HG02943 (cell line): ENCODE measurements at regions not wholly inside any gene's neighbourhood (a gene's known extent, or its start where the extent isn't known, plus 50 kb on each side); places are given as distances from the start of the nearest gene placed in this dataset.

Experiments used
- ATAC-seq: cut with Tn5 transposase; IDR thresholded peaks from one replicate; pipeline ENCODE4 v1.9.1; 2021; ENCODE audit warnings: mild to moderate bottlenecking, low read depth, moderate library complexity; ENCODE audit not compliant: unreplicated experiment

DNA sequence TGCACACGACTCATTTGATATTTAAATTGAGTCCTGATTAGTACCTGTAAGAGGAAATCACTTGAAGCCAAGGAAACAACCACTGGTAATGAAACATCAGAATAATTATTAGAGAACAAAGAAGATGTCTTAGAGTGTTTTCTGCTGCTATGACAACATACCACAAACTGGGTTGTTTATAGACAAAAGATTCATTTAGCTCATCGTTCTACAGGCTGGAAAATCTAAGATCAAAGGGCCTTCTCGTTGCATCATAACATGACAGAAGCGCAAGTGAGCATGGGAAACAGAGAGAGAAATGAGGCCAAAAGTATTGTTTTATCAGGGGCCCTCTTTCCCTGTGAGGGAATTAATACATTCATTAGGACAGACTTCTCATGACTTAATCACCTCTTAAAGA, 1024.0 kb upstream of the PCDH9 start:
- no peak for ATAC-seq

DNA sequence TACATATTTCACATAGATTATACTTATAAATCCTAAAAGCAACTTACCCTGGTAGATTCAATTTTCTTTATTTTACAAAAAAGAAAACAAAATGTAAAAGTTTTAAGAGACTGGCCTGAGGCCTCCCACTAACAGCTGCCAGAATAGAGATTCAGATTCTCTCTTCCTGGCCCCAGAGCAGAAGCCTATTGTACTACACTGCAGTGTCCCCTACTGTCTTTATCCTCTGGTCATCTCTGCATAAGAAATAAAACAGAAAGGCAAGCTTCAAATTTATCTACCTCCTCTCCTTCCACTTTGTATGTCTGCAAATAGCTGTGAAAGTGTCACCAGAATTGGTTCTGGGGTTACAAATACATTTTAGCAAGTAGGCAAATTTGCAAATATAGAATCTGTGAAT, 1004.1 kb upstream of the PCDH9 start:
- no peak for ATAC-seq

DNA sequence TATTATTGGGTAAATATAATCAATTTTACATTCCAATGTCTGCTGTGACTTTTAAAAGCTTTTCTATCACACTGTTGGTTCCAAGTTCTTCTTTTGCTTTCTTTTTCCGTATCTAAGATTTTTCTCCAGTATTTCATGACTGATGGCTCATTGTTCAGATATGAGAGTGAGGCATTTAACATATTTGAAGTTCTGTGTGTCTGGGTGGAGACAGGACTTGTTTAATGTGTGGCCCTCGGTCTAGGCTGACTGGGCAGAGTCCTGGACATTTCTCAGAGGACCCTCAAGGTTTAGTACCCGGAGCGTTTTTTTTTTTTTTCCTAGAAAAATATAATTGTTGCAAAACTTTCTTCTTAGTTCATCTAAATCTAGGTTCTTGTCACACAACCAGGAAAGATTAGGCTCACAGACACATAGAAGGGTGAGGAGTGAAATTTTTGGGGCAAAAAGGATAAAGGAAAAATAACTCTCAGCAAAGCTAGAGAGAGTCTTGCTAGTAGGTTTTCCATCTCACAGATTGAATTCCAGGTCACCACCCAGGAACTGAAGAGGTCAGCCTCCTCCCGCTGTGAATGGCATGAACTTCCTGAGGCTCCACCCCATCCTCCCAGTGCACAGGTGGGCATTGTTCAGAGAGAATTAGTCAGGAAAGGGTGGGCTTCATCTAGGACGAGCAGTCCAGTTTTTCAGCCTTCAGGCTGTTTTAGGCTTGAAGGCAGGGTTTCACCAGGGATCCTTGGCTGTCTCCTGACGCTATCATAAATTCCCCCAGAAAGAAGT, 1002.4 kb upstream of the PCDH9 start:
- ATAC-seq, result no peak

DNA sequence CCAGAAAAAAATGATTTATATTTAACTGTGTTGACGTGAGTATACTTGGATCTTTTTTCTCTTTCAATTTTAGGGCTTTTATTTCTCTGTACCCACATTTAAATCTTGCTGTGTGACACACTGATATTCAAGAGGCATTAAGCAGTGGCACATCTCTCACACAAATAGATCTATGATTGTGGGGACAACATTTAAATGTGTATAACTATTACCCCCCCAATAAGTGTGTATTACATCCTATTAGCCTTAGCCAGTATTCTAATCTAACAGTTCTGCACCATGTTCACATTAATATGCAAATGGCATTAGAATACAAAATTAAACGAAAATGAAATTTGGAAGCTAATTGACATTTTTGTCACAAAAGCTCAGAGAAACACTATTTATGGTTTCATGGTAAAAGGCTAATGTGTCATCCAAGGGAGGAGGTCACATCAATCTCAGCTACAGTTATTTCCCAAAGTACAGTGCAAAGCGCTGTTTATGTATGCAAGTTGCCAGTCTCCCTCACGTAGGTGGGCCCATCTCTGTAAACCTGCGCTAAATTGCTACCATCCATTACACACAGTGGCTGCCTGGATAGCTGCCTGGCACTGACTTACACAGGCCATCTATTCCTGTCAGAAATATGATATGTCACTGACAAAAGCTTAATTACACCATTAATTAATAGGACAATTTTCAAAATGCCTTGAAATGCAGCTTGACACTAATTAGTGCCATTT, 984.7 kb upstream of the PCDH9 start:
- no peak for ATAC-seq

DNA sequence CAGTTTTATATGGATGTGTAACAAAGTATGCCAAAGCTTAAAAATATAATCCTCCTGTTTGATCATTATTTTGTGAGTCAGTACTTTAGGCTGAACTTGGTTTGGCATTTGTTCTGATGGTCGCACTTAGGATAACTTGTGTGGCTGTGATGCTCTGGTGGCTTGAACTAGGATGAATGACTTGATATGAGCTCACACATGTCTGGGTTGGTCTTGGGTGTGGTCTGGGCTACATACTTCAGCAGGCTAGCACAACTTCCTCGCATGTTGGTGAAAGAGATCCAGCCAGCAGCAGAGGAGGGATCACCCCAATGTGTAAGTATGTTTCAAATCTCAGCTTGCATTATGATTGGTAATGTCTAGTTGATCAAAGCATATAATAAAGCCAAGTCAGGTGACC, 969.1 kb upstream of the PCDH9 start:
- no peak for ATAC-seq

DNA sequence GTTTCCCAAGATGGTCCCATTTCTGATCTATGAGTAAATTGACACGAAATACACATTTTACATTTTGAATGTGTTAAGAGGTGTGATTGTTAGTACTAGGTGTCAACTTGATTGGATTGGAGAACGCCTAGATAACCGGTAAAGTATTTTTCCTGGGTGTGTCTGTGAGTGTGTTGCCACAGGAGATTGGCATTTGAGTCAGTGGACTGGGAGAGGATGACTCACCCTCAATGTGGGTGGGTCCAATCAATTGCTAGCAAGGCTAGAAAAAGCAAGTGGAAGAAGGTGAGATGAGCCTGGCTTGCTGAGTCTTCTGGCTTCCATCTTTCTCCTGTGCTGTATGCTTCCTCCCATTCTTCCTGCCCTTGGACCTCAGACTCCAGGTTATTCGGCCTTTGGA, 960.7 kb upstream of the PCDH9 start:
- no peak for ATAC-seq

DNA sequence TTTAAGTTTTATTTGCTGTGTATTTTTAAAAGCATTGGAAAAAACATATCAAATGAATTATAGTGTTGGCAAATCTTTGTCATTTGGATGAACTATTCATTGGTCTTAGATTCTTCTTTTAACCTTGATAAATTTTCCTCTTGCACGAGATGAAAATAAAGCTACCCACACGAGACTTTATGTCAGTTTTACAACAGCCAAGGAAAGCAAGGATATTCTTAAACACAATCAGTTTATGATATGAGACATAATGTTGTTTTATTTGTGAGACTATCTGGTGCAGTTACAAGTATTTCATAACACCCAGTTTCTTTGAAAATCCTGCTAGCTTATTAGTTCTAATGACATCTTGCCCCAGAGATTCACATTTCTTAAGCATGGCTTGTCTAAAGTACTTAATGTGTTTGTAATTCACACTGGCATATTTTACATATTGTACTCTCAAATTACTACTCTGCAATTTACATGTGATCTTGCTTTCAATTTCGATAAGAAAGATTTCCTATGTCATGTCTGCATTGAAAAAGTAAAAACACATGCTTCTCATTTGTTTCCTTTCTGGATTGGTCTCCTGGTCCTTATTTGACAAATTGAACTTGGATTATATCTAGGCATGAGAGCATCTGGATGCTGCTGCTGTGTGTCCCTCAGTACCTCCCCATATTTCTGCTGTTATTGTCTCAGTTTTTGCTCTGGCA, 955.5 kb upstream of the PCDH9 start:
- ATAC-seq, result peak; percentile 62

DNA sequence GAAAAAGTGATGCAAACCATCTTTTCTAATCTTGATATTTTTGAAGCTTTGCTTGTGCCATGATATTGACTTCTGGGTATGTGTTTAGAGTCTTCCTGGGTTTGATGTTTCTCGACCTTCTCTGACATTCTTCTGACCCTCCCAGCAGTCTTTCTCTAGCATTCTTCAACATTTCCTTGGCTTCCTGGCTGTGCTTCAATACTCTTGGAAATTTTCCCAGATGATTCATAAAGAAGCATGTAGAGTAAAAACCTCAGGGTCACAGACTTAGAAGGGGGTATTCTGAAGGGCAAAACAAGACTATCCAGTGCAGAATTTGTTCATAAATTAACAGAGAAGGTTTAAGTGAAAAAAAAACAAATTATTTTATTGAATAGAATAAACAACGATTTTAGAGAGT, 946.3 kb upstream of the PCDH9 start:
- no peak for ATAC-seq

DNA sequence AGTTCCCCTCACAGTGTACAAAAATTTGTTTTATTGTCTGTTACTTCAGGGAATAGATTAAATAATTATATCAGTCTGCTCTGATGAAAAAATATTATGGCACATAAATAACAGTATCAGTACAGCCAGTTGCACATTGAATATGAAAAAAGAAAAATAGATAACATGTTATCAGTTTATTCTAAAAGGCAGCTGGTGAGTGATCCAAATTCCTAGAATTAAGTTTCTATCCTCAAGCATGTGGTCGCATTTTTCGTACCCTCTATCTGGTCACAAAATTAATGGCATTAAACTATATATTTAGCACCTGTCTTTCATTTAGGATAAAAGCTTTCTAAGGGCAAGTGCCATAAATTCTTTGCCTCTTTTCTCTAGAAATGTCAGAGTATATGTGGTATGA, 944.8 kb upstream of the PCDH9 start:
- ATAC-seq, result no peak

DNA sequence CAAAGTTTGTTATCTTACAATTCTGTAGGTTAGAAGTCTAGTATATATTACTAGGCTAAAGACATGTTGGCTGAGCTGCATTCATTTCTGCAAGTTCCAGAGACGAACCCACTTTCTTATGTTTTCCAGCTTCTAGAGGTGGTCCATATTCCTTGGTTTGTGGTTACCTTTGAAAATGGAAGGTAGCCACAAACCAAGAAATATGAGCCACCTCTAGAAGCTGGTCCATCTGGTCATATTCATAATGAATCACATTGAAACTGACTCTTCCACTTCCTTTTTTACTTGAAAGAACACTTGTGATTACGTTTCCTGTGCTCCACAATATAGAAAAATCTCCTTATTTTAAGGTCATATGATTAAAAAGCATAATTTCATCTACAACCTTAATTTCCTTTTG, 943.0 kb upstream of the PCDH9 start:
- ATAC-seq, result no peak

DNA sequence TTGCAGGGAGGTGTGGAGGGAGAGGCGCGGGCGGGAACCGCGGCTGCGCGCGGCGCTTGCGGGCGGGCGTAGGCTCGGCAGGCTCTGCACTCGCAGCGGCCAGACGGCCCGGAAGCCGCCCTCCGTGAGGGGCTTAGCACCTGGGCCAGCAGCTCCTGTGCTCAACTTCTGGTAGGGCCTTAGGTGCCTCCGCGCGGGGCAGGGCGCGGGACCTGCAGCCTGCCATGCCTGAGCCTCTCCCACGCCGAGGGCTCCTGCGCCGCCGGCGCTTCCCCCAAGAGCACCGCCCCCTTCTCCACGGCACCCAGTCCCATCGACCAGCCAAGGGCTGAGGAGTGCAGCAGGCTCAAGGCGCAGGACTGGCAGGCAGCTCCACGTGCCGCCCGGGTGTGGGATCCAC, 940.8 kb upstream of the PCDH9 start:
- ATAC-seq, result no peak

DNA sequence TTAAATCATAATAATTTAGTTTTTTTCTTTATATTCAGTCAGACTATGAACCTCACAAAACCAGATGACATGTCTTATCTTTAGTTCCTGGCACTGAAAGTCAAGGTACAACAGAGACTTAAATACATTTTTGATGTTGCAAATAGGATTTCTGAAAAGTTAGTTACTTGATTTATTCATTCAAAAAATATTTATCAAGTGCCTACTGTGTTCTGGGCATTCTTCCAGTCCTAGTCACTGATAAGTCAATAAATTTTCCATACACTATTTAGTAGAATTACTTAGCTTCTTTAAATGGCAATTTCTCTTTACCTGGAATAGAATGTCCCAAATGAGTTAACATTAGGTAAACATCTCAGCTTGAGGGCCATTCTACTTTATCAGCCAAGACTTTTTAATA, 938.3 kb upstream of the PCDH9 start:
- no peak for ATAC-seq

DNA sequence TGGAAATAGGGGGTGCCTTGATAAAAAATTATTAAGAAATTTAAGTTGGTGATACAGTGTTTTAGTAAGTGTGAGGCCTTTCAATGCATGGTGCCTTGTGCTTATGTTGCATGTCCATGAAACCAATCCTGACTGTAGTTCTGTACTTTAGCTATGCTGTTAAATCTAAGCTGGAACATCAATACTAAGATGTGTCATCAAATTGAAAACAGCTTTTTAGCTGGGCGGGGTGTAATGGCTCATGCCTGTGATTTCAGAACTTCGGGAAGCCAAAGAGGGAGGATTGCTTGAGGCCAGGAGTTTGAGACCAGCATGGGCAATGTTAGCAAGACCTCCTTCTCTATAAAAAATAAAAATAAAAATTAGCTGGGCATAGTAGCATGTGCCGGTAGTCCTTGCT, 930.3 kb upstream of the PCDH9 start:
- no peak for ATAC-seq

DNA sequence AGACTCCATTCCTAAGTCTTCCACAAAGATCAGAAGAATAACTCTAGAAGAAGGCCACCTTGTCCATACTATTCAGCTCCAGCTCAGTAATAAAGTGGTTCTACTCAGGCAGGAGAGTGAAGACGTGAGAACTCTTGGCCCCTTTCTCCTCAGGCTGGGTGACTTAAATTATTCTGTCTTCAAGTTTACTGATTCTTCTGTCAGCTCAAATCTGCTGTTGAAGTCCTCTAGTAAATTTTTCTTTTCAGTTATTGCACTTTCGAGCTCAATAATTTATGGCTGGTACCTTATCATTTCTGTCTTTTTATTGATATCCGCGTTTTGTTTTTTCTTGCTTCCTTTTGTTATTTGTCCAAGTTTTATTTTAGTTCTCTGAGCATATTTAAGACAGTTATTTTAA, 922.3 kb upstream of the PCDH9 start:
- ATAC-seq, result no peak

DNA sequence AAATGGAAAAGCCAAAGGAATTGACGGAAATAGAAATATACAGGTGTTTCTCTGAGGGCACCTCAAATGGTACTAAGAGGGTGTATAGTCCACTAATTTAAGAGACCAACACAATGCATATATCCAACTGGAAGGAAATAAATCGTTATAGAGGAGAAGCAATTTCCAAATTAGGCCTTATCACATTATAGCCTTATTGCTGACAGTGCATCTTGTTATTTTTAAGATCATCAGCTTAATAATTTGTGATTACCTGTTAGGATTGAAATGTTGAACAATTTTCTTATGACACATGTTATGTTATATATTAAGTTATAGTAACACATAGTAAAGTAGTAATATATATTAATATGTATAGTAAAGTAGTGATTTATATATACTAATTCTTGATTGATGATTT, 915.7 kb upstream of the PCDH9 start:
- no peak for ATAC-seq

DNA sequence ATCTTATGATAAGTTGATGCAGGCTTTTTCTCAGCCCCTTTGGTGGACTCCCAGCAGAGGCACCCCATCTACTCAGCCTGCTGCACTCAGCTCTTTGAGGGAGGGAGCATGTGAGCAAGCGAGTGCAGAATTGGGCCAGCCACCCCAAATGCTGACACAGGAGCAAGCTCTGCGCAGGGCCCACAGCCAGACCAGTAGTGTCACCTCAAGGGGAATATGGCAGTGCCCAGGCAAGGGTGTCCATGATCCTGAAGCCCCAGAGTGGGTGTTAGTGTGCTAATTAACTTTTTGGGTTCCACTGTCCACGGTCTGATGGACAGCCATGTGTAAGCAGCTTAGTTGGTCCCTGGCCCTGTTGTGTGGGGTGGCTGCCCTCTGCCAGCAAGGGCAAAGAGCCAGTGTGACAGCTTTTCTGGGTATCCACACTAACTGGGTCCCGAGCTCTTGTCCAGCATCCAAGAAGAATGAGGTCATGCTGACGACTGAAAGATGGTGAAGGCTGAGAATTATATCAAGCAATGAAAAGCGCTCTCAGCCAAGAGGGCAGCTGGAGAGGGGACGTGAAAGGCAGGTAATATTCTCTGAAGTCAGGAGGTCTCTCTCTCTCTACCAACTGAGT, 898.3 kb upstream of the PCDH9 start:
- no peak for ATAC-seq

DNA sequence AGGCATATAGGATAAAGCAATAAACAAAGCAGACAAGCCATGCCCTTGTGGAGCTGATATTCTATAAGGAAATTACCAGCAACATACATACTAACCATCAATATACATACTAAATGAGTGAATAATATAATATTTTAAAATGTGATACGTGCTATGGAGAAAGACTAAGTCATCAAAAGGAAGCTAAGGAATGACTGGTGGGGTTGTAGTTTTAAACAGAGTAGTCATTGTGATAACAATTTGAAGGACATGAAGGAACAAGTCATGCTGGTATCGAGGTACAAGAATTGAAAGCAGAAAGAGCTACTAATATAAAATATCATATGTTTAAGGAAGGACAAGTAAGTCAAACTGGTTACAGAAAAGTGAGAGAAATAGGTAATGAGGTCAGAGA, 894.9 kb upstream of the PCDH9 start:
- ATAC-seq, result no peak

DNA sequence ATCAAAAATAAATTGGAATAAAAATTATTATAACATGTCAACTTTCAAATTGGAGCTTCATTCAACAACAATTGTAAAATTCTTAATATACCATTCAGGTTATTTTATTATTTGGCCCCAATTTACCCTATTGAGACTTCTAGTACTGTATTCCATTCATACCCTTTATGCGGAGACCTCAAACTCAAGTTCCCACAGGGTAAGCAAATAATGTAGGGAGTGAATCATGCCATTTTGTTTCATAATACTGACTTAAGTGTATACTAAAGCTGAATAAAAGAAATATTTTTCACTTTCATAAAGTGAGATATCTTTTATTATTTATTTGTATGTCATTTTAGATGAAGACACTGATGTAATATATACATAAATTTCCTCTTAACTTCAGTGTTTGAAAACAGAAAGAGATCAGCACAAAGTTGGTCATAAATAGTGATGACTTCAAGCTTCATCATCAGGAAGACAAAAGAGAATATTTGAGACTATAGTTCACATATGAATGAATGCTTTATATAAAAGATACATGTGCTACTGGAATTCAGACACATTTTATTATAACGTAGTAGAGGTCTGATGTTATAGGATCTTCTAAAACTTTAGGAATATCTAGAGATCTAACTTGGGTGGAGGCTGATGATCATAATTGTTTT, 894.4 kb upstream of the PCDH9 start:
- ATAC-seq, result no peak

DNA sequence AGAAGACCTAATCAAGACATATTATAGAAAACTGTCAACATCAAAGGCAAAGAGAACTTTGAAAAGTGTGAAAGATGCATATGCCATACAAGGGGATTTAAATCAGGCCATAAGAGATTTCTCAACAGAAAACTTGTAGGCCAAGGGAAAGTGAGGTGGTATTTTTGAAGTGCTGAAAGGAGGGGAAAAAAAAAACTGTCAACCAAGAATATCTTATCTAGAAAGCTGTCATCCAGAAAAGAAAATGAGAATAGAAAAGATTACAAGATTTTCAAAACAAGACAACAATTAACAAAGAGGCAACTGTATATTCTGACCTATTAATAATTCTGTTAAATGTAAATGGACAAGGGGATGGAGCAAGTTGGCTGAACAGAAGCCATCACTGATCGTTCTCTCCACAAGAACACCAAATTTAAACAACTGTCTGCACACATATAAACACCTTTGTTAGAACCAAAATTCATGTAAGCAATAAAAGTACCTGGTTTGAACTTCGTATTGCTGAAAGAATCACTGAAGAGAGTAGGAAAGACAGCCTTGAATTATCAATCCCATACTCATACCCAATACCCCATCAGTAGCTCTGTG, 880.1 kb upstream of the PCDH9 start:
- ATAC-seq, result no peak

DNA sequence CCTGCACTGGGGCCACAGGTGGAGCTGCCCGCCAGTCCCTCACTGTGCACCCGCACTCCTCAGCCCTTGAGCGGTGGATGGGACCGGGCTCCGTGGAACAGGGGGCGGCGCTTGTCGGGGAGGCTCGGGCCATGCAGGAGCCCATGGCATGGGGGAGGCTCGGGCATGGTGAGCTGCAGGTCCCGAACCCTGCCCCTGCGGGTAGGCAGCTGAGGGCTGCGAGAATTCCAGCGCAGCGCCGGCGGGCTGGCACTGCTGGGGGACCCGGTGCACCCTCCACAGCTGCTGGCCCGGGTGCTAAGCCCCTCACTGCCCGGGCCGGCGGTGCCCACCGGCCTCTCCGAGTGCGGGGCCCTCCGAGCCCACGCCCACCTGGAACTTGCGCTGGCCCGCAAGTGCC, 877.5 kb upstream of the PCDH9 start:
- ATAC-seq, result no peak
